GM23338 (cell line): ENCODE measurements at regions not wholly inside any gene's neighbourhood (a gene's known extent, or its start where the extent isn't known, plus 50 kb on each side); places are given as distances from the start of the nearest gene placed in this dataset.

ENCODE experiments used
- ATAC-seq: fragments of 200-7000 bp; cut with Tn5 transposase; 3 replicates; pipeline ENCODE4 v1.9.1; 2020
- DNase-seq: peaks from one replicate; pipeline ENCODE4 v3.0.0-alpha.2; 2015; ENCODE audit warnings: low spot score
- H2AFZ ChIP-seq: fragments of 200-600 bp; sonication (generic); 2 replicates; pipeline ENCODE4 v1.8.0; 2016; ENCODE audit warnings: antibody characterized with exemption, mild to moderate bottlenecking, moderate library complexity
- H3F3A ChIP-seq: fragments of 200-600 bp; sonication (generic); replicated peaks from 2 replicates; pipeline ENCODE4 v1.8.0; 2017; ENCODE audit warnings: antibody characterized with exemption, mixed run types, low read depth
- H3K27ac ChIP-seq: fragments of 200-600 bp; sonication (generic); 2 replicates; pipeline ENCODE4 v1.6.1; 2016; ENCODE audit warnings: low read depth
- H3K27me3 ChIP-seq: fragments of 200-600 bp; sonication (generic); 2 replicates; pipeline ENCODE4 v1.8.0; 2016; ENCODE audit warnings: mild to moderate bottlenecking, mixed run types, moderate library complexity; ENCODE audit not compliant: insufficient read depth
- H3K36me3 ChIP-seq: fragments of 200-600 bp; sonication (generic); 2 replicates; pipeline ENCODE4 v1.8.0; 2016; ENCODE audit warnings: mild to moderate bottlenecking; ENCODE audit not compliant: insufficient read depth
- H3K4me1 ChIP-seq: fragments of 200-600 bp; sonication (generic); 2 replicates; pipeline ENCODE4 v1.8.0; 2016; ENCODE audit warnings: mild to moderate bottlenecking, moderate library complexity; ENCODE audit not compliant: insufficient read depth
- H3K4me2 ChIP-seq: fragments of 200-600 bp; sonication (generic); 2 replicates; pipeline ENCODE4 v1.7.1; 2017; ENCODE audit warnings: mixed run types
- H3K4me3 ChIP-seq: fragments of 200-600 bp; sonication (generic); 2 replicates; pipeline ENCODE4 v1.6.1; 2016; ENCODE audit warnings: mixed run types
- H3K79me2 ChIP-seq: fragments of 200-600 bp; sonication (generic); replicated peaks from 2 replicates; pipeline ENCODE4 v1.8.0; 2017; ENCODE audit warnings: mild to moderate bottlenecking; ENCODE audit not compliant: insufficient read depth
- H3K9me2 ChIP-seq: fragments of 200-600 bp; sonication (generic); 2 replicates; pipeline ENCODE4 v1.8.0; 2017; ENCODE audit not compliant: insufficient read depth
- H4K20me1 ChIP-seq: fragments of 200-600 bp; sonication (generic); replicated peaks from 2 replicates; pipeline ENCODE4 v1.8.0; 2017; ENCODE audit warnings: mild to moderate bottlenecking; ENCODE audit not compliant: insufficient read depth
- H3K27ac Mint-ChIP-seq: 2 replicates; pipeline ENCODE4 v1.8.0; 2020; ENCODE audit warnings: inconsistent platforms, mild to moderate bottlenecking, moderate library complexity, mixed read lengths
- H3K27me3 Mint-ChIP-seq: 3 replicates; pipeline ENCODE4 v1.8.0; 2022; ENCODE audit warnings: low read depth, mild to moderate bottlenecking, moderate library complexity, mixed read lengths, inconsistent platforms; ENCODE audit not compliant: insufficient read depth, poor library complexity
- H3K36me3 Mint-ChIP-seq: 3 replicates; pipeline ENCODE4 v1.8.0; 2021; ENCODE audit warnings: low read depth, mild to moderate bottlenecking, inconsistent platforms, moderate library complexity, mixed read lengths
- H3K4me1 Mint-ChIP-seq: 3 replicates; pipeline ENCODE4 v1.8.0; 2020; ENCODE audit warnings: mild to moderate bottlenecking, inconsistent platforms, mixed read lengths
- H3K4me3 Mint-ChIP-seq: 3 replicates; pipeline ENCODE4 v1.8.0; 2021; ENCODE audit warnings: moderate library complexity, mild to moderate bottlenecking, inconsistent platforms, mixed read lengths
- H3K9me3 Mint-ChIP-seq: 3 replicates; pipeline ENCODE4 v1.8.0; 2020; ENCODE audit warnings: moderate library complexity, mild to moderate bottlenecking, inconsistent platforms, mixed read lengths
- CREB1 ChIP-seq: fragments of 250-450 bp; sonication (Bioruptor Pico); IDR thresholded peaks from 2 replicates; pipeline ENCODE4 v1.5.0; 2020; ENCODE audit warnings: low read depth, mild to moderate bottlenecking, moderate library complexity
- CTCF ChIP-seq, 2 experiments: fragments of 200-600 bp in 1 of 2; sonication (generic) in 1 of 2; conservative IDR thresholded peaks; 2 replicates each; pipeline versions ENCODE4 v1.5.1 to v1.6.1; 2016 to 2017; ENCODE audit warnings: antibody characterized with exemption in 2 of 2, low read depth in 2 of 2, mild to moderate bottlenecking in 2 of 2, moderate library complexity in 1 of 2
- ETS1 ChIP-seq: IDR thresholded peaks from 2 replicates; pipeline ENCODE4 v1.6.1; 2016; ENCODE audit warnings: antibody characterized with exemption
- EZH2 ChIP-seq: fragments of 200-600 bp; sonication (generic); IDR thresholded peaks from one replicate; pipeline ENCODE4 v1.8.0; 2017; ENCODE audit warnings: antibody characterized with exemption, mild to moderate bottlenecking, low read depth; ENCODE audit not compliant: unreplicated experiment
- EZH2phosphoT487 ChIP-seq: fragments of 200-600 bp; sonication (generic); IDR thresholded peaks from one replicate; pipeline ENCODE4 v1.8.1; 2018; ENCODE audit warnings: antibody characterized with exemption; ENCODE audit not compliant: unreplicated experiment
- JUNB ChIP-seq: IDR thresholded peaks from one replicate; pipeline ENCODE4 v1.6.1; 2016; ENCODE audit warnings: antibody characterized with exemption; ENCODE audit not compliant: unreplicated experiment
- NANOG ChIP-seq: IDR thresholded peaks from 2 replicates; pipeline ENCODE4 v1.6.1; 2016; ENCODE audit warnings: antibody characterized with exemption, borderline replicate concordance
- POLR2AphosphoS5 ChIP-seq: IDR thresholded peaks from 2 replicates; pipeline ENCODE4 v1.6.1; 2016; ENCODE audit warnings: antibody characterized with exemption, low read depth
- REST ChIP-seq: IDR thresholded peaks from one replicate; pipeline ENCODE4 v1.6.1; 2018; ENCODE audit warnings: antibody characterized with exemption; ENCODE audit not compliant: unreplicated experiment
- STAT1 ChIP-seq: IDR thresholded peaks from one replicate; pipeline ENCODE4 v1.6.1; 2016; ENCODE audit warnings: antibody characterized with exemption; ENCODE audit not compliant: unreplicated experiment
- ZNF114 ChIP-seq: fragments of 250-450 bp; sonication (Bioruptor Pico); IDR thresholded peaks from 2 replicates; pipeline ENCODE4 v1.5.0; 2020; ENCODE audit warnings: mild to moderate bottlenecking, moderate library complexity
- ZNF462 ChIP-seq: fragments of 250-450 bp; sonication (Bioruptor Pico); IDR thresholded peaks from 2 replicates; pipeline ENCODE4 v1.5.0; 2020; ENCODE audit warnings: mild to moderate bottlenecking, moderate library complexity

- TF ChIP-seq ETS1 (no peak), EZH2phosphoT487 (no peak)
Observed at GRCh38 chr12:45658020-45658419, 71.5 kb upstream of the ARID2 start (continued).

GRCh38 chr12:45660330-45660729 lies 69.2 kb upstream of the ARID2 start:
- Histone ChIP-seq H3K4me1 (peaks cover 8% of the 10 kb centered on the region; the same call in 1 of the 2 replicates), H3K4me2 (no peak overlapping the region)
- TF ChIP-seq NANOG: no peak
- no peak for TF ChIP-seq STAT1
- no peak for TF ChIP-seq ETS1
- no peak for TF ChIP-seq CREB1 (CRISPR knock-in tag)
- TF ChIP-seq POLR2AphosphoS5: no peak
- no peak for TF ChIP-seq CTCF (conservative IDR thresholded peaks at IDR 0.05; ENCODE audit: low read depth in 2 of 2)
- no peak for TF ChIP-seq REST
- TF ChIP-seq JUNB: no peak
- no peak for TF ChIP-seq EZH2
- TF ChIP-seq ZNF462 (CRISPR knock-in tag): no peak
- TF ChIP-seq EZH2phosphoT487: no peak
- no peak for TF ChIP-seq ZNF114

More at GRCh38 chr12:45660330-45660729, 69.2 kb upstream of the ARID2 start:
- Histone ChIP-seq H3K9me2 (no peaks in the 10 kb centered on the region), H3K27me3 (no peaks in the 10 kb centered on the region), H4K20me1 (no peaks in the 10 kb centered on the region), H3K27ac (no peak overlapping the region), H3K79me2 (no peaks in the 10 kb centered on the region), H2AFZ (peak overlapping the region; percentile 66; the same call in 1 of the 2 replicates), H3K4me3 (no peak overlapping the region), H3K36me3 (no peaks in the 10 kb centered on the region), H3F3A (no peaks in the 10 kb centered on the region)
- H3K27me3 Mint-ChIP-seq: peaks cover 1% of the 10 kb centered on the region
- DNase-seq (no peak), ATAC-seq (no peak)
- H3K9me3 Mint-ChIP-seq: no peaks in the 10 kb centered on the region
- H3K36me3 Mint-ChIP-seq: no peaks in the 10 kb centered on the region
- H3K27ac Mint-ChIP-seq: no peak overlapping the region
- H3K4me3 Mint-ChIP-seq: no peak overlapping the region
- H3K4me1 Mint-ChIP-seq: no peaks in the 10 kb centered on the region; the same call in 2 of the 3 replicates
